HCT116 (cell line): ENCODE measurements at regions not wholly inside any gene's neighbourhood (a gene's known extent, or its start where the extent isn't known, plus 50 kb on each side); places are given as distances from the start of the nearest gene placed in this dataset.

Experiments
- ATAC-seq: fragments of 200-7000 bp; cut with Tn5 transposase; 2 replicates; pipeline ENCODE4 v1.9.1; 2020; ENCODE audit warnings: mild to moderate bottlenecking, moderate library complexity
- BruUV-seq: library from RNA; stranded (reverse); fragments of 400-500 nt; replicated peaks from 2 replicates; lab custom pipeline; 2021; lab: Mats Ljungman, UMichigan
- CTCF ChIA-PET: fragments of 300-600 bp; sonication (Branson Sonifier 250); formaldehyde crosslinking; loops from one replicate; lab custom pipeline; 2021; ENCODE audit warnings: antibody characterized with exemption; lab: Charles Lee
- POLR2A ChIA-PET: fragments of 300-600, 350-600 bp; sonication (Branson Sonifier 250); formaldehyde crosslinking; loops from one replicate; lab custom pipeline; 2021; ENCODE audit warnings: antibody characterized with exemption; lab: Charles Lee
- RAD21 ChIA-PET, 2 experiments: fragments of 300-600 bp; sonication (Branson Sonifier 250); formaldehyde crosslinking; loops; one replicate each; lab custom pipeline; 2023; ENCODE audit warnings: low total read pairs in 2 of 2; ENCODE audit not compliant: uncharacterized antibody in 2 of 2, unreplicated experiment in 2 of 2, low non-redundant PET in 1 of 2; lab: Charles Lee
- DNase-seq: peaks from one replicate; pipeline ENCODE4 v3.0.0-alpha.2; 2010; ENCODE audit warnings: low read depth, low spot score
- H2AFZ ChIP-seq: fragments of 200-600 bp; shearing (Covaris generic), sonication (generic); 2 replicates; pipeline ENCODE4 v1.6.1; 2017; ENCODE audit warnings: low read depth, mixed run types, mixed read lengths, antibody characterized with exemption, low read length; ENCODE audit not compliant: poor library complexity, severe bottlenecking
- H3K27ac ChIP-seq: 2 replicates; pipeline ENCODE4 v1.5.1; 2012; ENCODE audit warnings: low read depth, low read length
- H3K27me3 ChIP-seq: fragments of 200-600 bp; sonication (generic); 2 replicates; pipeline ENCODE4 v1.6.1; 2016; ENCODE audit warnings: mixed run types, low read length, mixed read lengths; ENCODE audit not compliant: insufficient read depth
- H3K36me3 ChIP-seq, 2 experiments: fragments of 200-500 bp in 1 of 2; fragments of 200-600 bp in 1 of 2; sonication (Bioruptor generic) in 1 of 2; sonication (generic) in 1 of 2; 2 replicates each; pipeline versions ENCODE4 v1.5.1 to v1.6.1; 2014 to 2016; ENCODE audit warnings: low read length in 2 of 2, inconsistent platforms in 1 of 2, mixed read lengths in 1 of 2, mixed run types in 1 of 2; ENCODE audit not compliant: insufficient read depth in 2 of 2, control insufficient read depth in 1 of 2
- H3K4me1 ChIP-seq, 2 experiments: fragments of 200-600 bp in 1 of 2; sonication (generic) in 1 of 2; 2 replicates each; pipeline versions ENCODE4 v1.5.1 to v1.6.1; 2012 to 2017; ENCODE audit warnings: low read length in 2 of 2, inconsistent platforms in 1 of 2, mild to moderate bottlenecking in 1 of 2, mixed read lengths in 1 of 2, mixed run types in 1 of 2, moderate library complexity in 1 of 2; ENCODE audit not compliant: insufficient read depth in 2 of 2, control insufficient read depth in 1 of 2
- H3K4me2 ChIP-seq: fragments of 200-600 bp; sonication (generic); 2 replicates; pipeline ENCODE4 v1.6.1; 2017; ENCODE audit warnings: mixed run types, low read length, mixed read lengths
- H3K4me3 ChIP-seq, 2 experiments: fragments of 200-600 bp in 1 of 2; sonication (generic) in 1 of 2; replicated peaks in 1 of 2; 2 replicates each; pipeline ENCODE4 v1.5.1; 2011 to 2016; ENCODE audit warnings: low read length in 2 of 2, control low read depth in 1 of 2, low read depth in 1 of 2, mild to moderate bottlenecking in 1 of 2, mixed read lengths in 1 of 2, mixed run types in 1 of 2
- H3K79me2 ChIP-seq: fragments of 200-600 bp; sonication (generic); 2 replicates; pipeline ENCODE4 v1.6.1; 2017; ENCODE audit warnings: mild to moderate bottlenecking, mixed run types, low read length, moderate library complexity, mixed read lengths; ENCODE audit not compliant: insufficient read depth
- H3K9ac ChIP-seq: fragments of 200-600 bp; sonication (generic); 2 replicates; pipeline ENCODE4 v1.6.1; 2016; ENCODE audit warnings: low read length, mixed read lengths
- H3K9me2 ChIP-seq: fragments of 200-600 bp; sonication (generic), shearing (Covaris generic); 2 replicates; pipeline ENCODE4 v1.6.1; 2017; ENCODE audit warnings: mixed run types, mild to moderate bottlenecking, moderate library complexity; ENCODE audit not compliant: insufficient read depth
- H3K9me3 ChIP-seq, 2 experiments: fragments of 200-500 bp in 1 of 2; fragments of 200-600 bp in 1 of 2; sonication (Bioruptor generic) in 1 of 2; sonication (generic) in 1 of 2; 2 replicates each; pipeline ENCODE4 v1.6.1; 2014 to 2017; ENCODE audit warnings: low read length in 2 of 2, mixed read lengths in 2 of 2, inconsistent platforms in 1 of 2, low read depth in 1 of 2, mild to moderate bottlenecking in 1 of 2, mixed run types in 1 of 2, moderate library complexity in 1 of 2; ENCODE audit not compliant: control insufficient read depth in 1 of 2, insufficient read depth in 1 of 2
- H4K20me1 ChIP-seq: fragments of 200-600 bp; sonication (generic), shearing (Covaris generic); 2 replicates; pipeline ENCODE4 v1.6.1; 2017; ENCODE audit warnings: mixed run types, mild to moderate bottlenecking, moderate library complexity; ENCODE audit not compliant: insufficient read depth
- EGR1 ChIP-seq: IDR thresholded peaks from 2 replicates; pipeline ENCODE4 v1.6.1; 2012; ENCODE audit warnings: low read depth
- ELF1 ChIP-seq: IDR thresholded peaks from 2 replicates; pipeline ENCODE4 v1.6.1; 2012; ENCODE audit warnings: low read depth, borderline replicate concordance
- EZH2phosphoT487 ChIP-seq: fragments of 200-600 bp; IDR thresholded peaks from 2 replicates; pipeline ENCODE4 v1.6.1; 2018; ENCODE audit warnings: antibody characterized with exemption, borderline replicate concordance
- FOSL1 ChIP-seq: IDR thresholded peaks from 2 replicates; pipeline ENCODE4 v1.6.1; 2012; ENCODE audit warnings: low read depth
- JUND ChIP-seq: IDR thresholded peaks from 2 replicates; pipeline ENCODE4 v1.6.1; 2012
- YY1 ChIP-seq: IDR thresholded peaks from 2 replicates; pipeline ENCODE4 v1.6.1; 2011; ENCODE audit warnings: low read length, low read depth, moderate library complexity, mild to moderate bottlenecking; ENCODE audit not compliant: insufficient replicate concordance; ENCODE audit errors: extremely low read depth
- ZFX ChIP-seq: fragments of 450-650 bp; IDR thresholded peaks from 2 replicates; pipeline ENCODE4 v1.6.1; 2017
- ZNF274 ChIP-seq: fragments of 200-500 bp; sonication (Bioruptor generic); IDR thresholded peaks from 2 replicates; pipeline ENCODE4 v1.6.1; 2014; ENCODE audit warnings: mild to moderate bottlenecking, low read depth, low read length, inconsistent platforms
- intact Hi-C: fragments of 100-400 bp; cut with micrococcal nuclease; formaldehyde crosslinking; loops from 2 replicates; pipeline ENCODE4 v1.10.0; 2022
- TF ChIP-seq, protein P1 (sequence below): IDR thresholded peaks from 2 replicates; pipeline ENCODE4 v1.6.1; 2012; ENCODE audit warnings: low read depth
- TF ChIP-seq, protein P2 (sequence below): IDR thresholded peaks from 2 replicates; pipeline ENCODE4 v1.6.1; 2012

DNA sequence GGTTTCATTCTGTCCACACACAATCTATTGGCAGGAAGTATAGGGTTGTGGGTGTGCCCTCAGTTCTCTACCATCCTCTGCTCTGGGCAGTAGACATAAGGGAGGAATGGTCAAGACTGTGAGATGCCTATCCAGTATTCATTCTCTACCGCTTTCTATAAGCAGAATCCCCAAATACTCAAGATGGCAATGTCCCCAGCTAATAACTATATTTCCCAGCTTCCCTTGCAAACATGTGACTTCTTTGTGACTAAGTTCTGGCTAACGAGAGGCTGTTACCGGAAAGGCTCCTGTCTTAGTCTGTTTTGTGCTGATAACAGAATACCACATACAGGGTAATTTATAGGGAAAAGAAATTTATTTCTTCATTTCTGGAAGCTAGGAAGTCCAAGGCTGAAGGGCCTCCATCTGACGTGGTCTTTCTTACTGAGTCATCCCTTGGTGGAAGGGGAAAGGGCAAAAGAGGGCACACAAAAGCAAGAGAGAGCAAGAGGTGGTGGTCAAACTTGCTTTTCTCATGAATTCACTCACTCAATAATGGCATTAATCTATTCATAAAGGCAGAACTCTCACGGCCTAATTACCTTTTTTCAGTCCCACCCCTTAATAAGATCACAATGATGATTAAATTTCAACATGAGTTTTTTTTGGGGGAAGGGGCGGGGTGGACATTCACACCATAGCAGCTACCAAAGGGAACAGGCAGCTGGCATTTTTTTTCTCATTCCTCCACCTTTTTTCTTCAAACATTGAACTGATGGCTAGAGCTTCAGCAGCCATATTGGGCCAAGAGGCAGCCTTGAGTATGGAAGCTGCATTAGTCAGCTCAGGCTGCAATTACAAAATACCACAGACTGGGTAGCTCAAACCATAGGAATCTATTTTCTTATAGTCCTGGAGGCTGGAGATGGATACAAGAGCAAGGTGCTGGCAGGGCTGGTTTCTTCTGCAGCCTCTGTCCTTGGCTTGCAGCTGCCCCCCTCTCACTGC lies 109.7 kb upstream of the OR9Q1 start:
- ATAC-seq: no peak
- intact Hi-C loops: no loop called here
- POLR2A ChIA-PET: no interaction called here
- Histone ChIP-seq H2AFZ (no peak overlapping the region), H3K9ac (no peak overlapping the region), H3K36me3 (no peaks in the 10 kb centered on the region), H3K4me2 (no peak overlapping the region), H3K9me2 (no peaks in the 10 kb centered on the region), H4K20me1 (no peaks in the 10 kb centered on the region), H3K4me1 (no peaks in the 10 kb centered on the region), H3K27me3 (no peaks in the 10 kb centered on the region), H3K79me2 (no peaks in the 10 kb centered on the region), H3K27ac (no peak overlapping the region), H3K4me3 (no peak overlapping the region), H3K9me3 (no peaks in the 10 kb centered on the region)
- RAD21 ChIA-PET: no interaction called here
- DNase-seq: no peak
- TF ChIP-seq JUND (no peak), ZFX (no peak), ZNF274 (no peak), EGR1 (no peak), ELF1 (no peak), YY1 (no peak), EZH2phosphoT487 (no peak), FOSL1 (no peak)
- TF ChIP-seq, protein P1, sequence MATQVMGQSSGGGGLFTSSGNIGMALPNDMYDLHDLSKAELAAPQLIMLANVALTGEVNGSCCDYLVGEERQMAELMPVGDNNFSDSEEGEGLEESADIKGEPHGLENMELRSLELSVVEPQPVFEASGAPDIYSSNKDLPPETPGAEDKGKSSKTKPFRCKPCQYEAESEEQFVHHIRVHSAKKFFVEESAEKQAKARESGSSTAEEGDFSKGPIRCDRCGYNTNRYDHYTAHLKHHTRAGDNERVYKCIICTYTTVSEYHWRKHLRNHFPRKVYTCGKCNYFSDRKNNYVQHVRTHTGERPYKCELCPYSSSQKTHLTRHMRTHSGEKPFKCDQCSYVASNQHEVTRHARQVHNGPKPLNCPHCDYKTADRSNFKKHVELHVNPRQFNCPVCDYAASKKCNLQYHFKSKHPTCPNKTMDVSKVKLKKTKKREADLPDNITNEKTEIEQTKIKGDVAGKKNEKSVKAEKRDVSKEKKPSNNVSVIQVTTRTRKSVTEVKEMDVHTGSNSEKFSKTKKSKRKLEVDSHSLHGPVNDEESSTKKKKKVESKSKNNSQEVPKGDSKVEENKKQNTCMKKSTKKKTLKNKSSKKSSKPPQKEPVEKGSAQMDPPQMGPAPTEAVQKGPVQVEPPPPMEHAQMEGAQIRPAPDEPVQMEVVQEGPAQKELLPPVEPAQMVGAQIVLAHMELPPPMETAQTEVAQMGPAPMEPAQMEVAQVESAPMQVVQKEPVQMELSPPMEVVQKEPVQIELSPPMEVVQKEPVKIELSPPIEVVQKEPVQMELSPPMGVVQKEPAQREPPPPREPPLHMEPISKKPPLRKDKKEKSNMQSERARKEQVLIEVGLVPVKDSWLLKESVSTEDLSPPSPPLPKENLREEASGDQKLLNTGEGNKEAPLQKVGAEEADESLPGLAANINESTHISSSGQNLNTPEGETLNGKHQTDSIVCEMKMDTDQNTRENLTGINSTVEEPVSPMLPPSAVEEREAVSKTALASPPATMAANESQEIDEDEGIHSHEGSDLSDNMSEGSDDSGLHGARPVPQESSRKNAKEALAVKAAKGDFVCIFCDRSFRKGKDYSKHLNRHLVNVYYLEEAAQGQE: no peak
- TF ChIP-seq, protein P2, sequence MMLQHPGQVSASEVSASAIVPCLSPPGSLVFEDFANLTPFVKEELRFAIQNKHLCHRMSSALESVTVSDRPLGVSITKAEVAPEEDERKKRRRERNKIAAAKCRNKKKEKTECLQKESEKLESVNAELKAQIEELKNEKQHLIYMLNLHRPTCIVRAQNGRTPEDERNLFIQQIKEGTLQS: no peak
- BruUV-seq: no TSS peak
- CTCF ChIA-PET: no interaction called here
